ENCODE measurements at regions not wholly inside any gene's neighbourhood (a gene's known extent, or its start where the extent isn't known, plus 50 kb on each side); places are given as distances from the start of the nearest gene placed in this dataset.
"Not testable (repeated sequence)": the region's sequence is repeated elsewhere in the genome, so short reads cannot be mapped to it uniquely, and the experiment has no call there.

DNA sequence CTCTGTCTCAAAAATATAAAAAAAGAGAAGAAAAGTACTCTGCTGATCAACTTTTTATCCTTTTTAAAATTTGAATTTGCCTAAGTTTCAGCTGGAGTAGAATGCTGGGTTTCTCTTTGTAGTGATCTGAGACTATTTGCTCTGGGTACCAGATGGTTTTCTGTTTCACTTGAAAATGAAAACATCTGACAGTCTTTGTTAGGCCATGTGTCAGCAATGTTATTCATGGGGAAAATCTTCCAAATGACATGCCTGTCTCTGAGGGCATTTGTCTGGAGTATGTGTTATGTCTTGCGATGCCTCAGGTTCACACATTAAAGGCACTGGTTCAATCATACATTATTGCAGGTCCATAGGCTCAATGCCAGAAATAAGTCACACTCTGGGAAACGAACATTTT lies 175.3 kb upstream of the TMEM229A start:
- no peak for DNase-seq

GRCh38 chr7:124205526-124205925 lies 172.7 kb upstream of the TMEM229A start:
- DNase-seq: no peak

DNA sequence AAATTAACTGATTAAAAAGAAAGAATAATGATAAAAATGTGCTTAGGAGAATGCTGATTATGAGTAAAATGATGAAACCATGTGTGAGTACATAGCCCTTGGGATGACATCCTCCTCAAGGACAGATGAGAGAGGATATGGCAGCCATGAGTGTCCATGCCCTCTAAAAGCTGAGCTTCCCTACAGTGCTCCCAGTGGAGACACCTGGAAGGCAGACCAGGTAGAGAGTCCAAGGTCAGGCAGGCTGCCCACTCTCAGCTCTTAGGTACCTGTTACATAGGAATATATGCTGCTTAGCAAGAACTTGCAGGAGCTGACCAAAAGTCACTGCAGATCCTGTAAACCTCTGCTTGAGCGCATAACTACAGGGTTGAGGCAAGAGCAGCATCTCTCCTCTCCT lies 169.7 kb upstream of the TMEM229A start:
- no peak for DNase-seq

DNA sequence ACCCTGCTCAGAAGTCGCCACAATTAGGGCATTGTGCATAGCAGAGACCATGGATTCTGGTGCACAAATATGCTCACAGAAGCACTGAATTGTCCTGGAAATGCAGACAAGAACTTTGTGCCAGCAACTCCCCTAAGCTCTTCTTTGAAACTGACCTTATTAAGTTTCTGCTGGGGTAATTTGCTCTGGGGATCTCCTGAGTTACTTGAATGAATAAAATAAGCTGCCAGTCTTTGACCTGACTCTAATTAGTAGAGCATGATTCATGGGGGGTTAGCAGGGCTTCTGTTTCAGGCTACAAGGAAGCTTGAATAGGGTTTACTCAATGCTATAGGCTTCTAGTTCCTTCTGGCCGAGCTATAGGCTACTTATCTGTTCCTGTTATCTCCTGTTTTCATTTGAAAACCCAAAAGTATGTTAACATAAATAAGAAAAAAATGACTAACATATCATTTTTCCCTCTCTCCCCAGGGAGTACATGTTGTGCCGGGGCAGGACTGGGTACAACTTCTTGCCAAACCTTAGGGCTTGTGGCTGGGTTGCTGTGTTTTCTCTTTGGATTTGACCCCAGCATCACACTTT lies 169.0 kb upstream of the TMEM229A start:
- DNase-seq: no peak

DNA sequence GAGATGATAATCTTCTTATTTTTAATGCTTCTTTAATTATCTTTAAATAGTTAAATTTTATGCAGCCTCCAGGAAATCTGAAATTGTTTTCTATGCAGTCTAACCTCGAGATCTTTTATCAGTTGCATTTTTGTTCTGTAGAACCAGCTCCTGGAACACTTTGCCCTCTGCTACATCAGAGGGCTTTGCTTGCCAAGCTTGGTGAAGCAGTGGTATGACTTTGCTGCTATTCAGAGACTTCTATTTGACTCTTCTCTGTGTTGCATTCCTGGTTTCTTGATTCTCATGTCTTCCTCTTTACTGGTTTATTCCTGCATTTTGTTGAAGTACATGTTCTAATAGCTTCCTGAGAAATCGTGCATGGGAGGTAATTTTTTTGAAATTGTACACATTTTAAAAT lies 163.7 kb upstream of the TMEM229A start:
- no peak for DNase-seq

DNA sequence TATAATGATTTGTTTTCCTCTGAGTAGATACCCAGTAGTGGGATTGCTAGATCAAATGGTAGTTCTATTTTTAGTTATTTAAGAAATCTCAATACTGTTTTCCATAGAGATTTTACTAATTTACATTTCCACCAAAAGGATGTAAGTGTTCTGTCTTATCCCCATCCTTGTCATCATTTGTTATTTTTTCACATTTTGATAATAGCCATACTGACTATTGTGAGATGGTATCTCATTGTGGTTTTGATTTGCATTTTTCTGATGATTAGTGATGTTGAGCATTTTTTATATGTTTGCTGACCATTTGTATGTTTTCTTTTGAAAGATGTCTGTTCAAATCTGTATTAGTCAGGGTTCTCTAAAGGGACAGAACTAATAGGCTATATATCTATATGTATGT lies 160.0 kb upstream of the TMEM229A start:
- no peak for DNase-seq

DNA sequence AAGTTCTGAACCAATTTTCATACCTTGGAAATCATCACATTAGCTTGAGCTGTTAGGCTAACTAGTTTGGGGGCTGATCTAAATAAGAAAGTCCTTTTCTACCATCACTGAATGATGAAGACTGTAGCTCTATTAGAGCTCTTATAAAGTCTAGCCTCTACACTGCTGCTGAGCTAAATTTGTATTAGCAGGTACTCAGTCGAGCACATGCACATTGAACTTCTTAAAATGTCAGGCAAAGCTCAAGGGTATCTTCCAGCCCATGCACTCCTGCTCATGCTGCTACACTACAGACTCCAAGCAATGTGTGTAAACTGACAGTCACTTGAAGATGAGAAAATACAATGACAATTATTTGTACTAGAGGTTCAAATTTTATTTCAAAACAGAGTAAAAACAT lies 158.8 kb upstream of the TMEM229A start:
- no peak for DNase-seq

DNA sequence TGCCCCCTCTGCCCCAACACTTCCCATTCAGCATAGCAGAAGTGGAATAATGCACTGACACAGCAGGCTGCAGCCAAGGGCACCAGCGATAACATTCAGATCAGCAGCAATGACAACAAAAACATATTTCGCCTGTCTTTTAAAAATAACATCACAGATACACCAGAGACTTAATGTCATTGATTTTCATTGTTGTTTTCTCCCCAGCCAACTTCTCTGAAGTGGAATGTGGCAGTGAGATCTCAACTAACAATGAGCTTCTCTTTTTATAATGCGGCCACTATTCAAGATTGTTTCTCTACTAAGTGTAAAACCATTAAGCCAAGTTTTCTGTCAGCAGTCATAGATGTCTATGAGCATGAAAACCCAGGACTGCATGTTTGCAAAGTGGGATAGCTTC lies 158.2 kb upstream of the TMEM229A start:
- DNase-seq: no peak

GRCh38 chr7:124188576-124188975 lies 155.7 kb upstream of the TMEM229A start:
- no peak for DNase-seq

- no peak for DNase-seq
Measured at GRCh38 chr7:124187962-124188361, 155.1 kb upstream of the TMEM229A start.

DNA sequence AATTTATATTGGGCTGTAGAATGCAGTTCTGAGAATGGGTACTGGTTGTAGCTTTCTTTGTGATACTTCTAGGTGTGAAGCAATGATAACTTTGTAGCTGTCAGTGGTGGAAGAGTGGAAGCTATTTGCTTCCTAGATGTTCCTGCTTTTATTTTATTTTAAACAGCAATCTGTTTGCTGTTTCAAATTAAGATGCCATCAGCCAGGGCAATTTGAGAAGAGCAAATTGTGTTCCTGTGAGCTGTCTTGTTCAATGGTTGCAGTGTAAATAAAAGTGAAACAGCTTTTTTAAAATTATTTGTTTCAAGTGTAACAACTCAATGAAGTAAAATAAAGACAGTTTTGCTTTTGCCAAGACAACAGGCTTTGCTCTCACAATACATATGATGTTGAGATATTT lies 150.8 kb upstream of the TMEM229A start:
- no peak for DNase-seq

DNA sequence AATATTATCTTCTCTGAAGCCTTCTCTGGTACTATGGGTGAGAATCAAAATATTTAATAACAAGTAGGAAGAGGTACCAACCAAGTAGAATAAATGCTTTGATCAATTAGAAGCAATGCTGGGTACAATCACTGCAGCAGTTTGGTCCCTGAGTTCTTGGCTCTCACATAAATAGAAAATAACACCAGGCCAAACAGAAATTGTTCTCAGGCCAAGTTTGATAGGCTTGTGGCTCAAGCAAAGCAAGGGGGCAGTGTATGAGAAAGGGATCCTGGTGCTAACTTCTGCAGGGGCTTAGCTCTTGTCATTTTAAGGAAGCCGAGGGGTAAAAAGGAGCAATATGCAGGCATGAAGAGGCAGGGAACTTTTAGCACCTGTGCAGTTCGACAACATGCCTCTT lies 146.8 kb upstream of the TMEM229A start:
- DNase-seq: no peak

GRCh38 chr7:124177891-124178290 lies 145.0 kb upstream of the TMEM229A start:
- no peak for DNase-seq

- not testable (repeated sequence) for DNase-seq
Measured at GRCh38 chr7:124171812-124172211, 138.9 kb upstream of the TMEM229A start.

- no peak for DNase-seq
Measured at GRCh38 chr7:124171068-124171467, 138.2 kb upstream of the TMEM229A start.

DNA sequence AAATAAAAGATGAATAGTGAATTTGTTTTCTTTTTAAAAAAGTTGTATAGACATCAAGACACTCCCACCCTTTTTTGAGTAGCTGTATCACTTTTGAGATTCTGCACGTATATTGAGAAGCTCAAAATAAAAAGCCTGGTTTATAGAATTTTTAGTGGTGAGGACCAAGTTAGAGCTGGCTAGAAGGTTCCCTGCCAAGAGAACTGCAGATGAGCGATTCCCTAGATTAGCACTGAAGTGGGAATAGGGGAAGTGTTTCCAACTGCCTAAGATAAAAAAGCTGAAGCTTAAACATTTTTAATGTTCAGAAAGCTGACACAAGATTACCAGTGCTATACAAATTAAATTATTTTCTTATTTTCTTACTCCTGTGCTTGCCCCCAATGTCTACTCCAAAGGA lies 135.7 kb upstream of the TMEM229A start:
- DNase-seq: no peak

- DNase-seq: no peak
Measured at GRCh38 chr7:124162667-124163066, 129.8 kb upstream of the TMEM229A start.

DNA sequence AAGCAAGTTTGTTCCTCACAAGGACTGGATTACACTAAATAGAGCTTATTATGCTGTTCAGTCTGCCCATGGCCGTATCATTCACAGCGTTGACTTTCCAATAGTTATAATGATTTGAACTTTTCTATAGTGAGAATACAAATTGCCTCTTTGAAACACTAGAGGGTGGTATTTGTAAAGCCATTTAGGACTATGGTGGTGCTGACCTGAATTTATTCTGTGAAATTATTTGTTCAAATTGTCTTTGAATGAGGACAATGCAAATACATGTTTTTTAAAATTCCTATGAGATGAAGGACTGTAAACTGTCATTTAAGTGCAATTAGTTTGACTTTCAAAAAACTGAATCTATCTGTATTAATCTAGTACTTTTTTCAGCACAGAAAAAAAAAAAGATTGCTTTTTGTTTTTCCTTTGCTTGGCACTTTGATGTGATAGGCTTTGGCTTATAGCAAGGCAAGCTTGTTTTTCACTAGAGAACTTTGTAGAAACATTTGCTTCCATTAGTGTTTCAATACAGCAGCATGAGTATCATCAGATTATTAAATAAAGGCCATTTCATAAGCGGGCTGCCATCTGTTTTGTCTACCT lies 122.7 kb upstream of the TMEM229A start:
- DNase-seq: no peak

- DNase-seq: no peak
Measured at GRCh38 chr7:124152859-124153692, 120.2 kb upstream of the TMEM229A start.

- DNase-seq: no peak
Measured at GRCh38 chr7:124137664-124138063, 104.8 kb upstream of the TMEM229A start.

GRCh38 chr7:124124201-124124600 lies 91.3 kb upstream of the TMEM229A start:
- DNase-seq: no peak

DNA sequence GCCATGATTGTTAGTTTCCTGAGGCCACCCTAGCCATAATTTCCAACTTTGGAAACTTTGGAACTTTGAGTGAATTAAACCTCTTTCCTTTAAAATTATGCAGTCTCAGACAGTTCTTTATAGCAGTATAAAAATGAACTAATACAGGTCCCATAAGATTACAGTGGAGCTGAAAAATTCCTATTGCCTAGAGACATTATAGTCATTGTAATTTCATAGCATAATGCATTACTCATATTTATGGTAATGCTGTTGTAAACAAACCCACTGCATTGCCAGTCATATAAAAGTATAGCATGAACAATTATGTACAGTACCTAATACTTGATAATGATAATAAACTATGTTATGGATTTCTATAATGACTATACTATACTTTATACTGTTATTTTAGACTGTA lies 88.0 kb upstream of the TMEM229A start:
- DNase-seq: no peak

- no peak for DNase-seq
Measured at GRCh38 chr7:124113045-124113444, 80.2 kb upstream of the TMEM229A start.

DNA sequence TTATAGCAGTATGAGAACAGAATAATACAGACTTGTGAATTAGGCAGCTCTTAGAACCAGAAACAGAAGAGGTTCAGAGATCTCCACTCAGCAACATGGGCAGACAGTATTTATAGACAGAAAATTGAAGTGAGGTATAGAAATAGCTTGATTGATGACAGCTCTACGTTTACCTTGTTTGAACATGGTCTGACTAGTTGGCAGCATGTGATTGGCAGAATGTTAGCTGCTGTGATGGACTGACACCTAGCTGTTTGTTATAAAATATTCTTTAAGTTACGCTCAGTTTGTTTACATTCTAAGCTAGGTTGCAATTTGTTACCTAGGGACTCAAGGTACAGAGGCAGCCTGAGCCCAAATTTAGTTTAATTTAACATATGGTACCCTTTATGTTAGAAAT lies 73.7 kb upstream of the TMEM229A start:
- DNase-seq: no peak
